SH-SY5Y (cell line): ENCODE measurements at regions not wholly inside any gene's neighbourhood (a gene's known extent, or its start where the extent isn't known, plus 50 kb on each side); places are given as distances from the start of the nearest gene placed in this dataset.

ENCODE experiments used
- GATA2 ChIP-seq: IDR thresholded peaks from 2 replicates; pipeline ENCODE4 v1.6.1; 2011; ENCODE audit warnings: mild to moderate bottlenecking, low read depth, low read length
- GATA3 ChIP-seq: IDR thresholded peaks from 2 replicates; pipeline ENCODE4 v1.6.1; 2011; ENCODE audit warnings: low read depth, mild to moderate bottlenecking, low read length, moderate library complexity

- TF ChIP-seq GATA2: no peak
- no peak for TF ChIP-seq GATA3
Observed at GRCh38 chr3:182533394-182533793, 259.9 kb upstream of the ATP11B start.
